IPS-NIHi7 (cell line): ENCODE measurements at regions not wholly inside any gene's neighbourhood (a gene's known extent, or its start where the extent isn't known, plus 50 kb on each side); places are given as distances from the start of the nearest gene placed in this dataset.
"Not testable (repeated sequence)": the region's sequence is repeated elsewhere in the genome, so short reads cannot be mapped to it uniquely, and the experiment has no call there.

ENCODE experiments used
- DNase-seq: peaks from one replicate; pipeline ENCODE4 v3.0.0; 2012; ENCODE audit warnings: mixed read lengths; ENCODE audit errors: extremely low spot score

DNA sequence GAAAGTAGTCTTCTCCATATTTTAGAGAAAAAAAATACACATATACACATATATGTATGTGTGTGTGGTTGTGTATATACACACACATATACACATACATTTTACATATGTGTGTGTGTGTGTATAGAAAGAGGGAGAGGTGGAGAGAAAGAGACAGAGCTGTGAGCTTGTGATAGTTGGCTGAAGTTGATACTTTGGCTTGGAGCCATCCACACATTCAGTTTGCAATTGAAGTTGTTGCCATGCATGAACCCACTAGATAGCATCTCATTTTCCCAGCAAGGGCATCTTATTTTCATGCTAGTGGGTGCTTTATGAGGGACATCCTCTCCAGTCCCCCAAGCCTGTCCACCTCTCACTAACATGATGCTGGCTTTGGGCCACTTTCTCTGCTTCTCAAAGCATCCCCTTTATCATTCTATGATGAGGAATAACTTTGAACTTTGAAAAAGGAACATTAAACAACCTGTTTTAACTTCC lies 228.6 kb downstream of the ZNF621 start:
- no peak for DNase-seq

DNA sequence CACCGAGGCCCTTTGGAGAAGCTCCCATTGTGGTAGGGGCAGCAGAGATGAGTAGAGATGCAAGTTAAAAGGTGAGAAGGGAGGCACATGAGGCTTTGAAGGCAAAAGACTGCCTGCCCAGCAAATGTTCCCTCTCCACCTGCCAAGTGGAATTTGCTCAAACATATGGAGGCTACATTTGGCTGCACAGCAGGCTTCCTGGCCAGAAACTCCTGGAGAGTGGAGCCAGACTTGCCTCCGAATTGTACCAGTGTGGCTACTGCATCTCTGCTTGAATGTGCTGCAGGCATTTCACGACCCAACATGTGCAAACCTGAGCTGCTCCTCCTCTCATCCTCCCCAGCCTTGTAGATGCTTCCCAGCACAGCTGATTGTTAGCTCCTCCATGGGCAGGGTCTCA lies 229.2 kb downstream of the ZNF621 start:
- no peak for DNase-seq

DNA sequence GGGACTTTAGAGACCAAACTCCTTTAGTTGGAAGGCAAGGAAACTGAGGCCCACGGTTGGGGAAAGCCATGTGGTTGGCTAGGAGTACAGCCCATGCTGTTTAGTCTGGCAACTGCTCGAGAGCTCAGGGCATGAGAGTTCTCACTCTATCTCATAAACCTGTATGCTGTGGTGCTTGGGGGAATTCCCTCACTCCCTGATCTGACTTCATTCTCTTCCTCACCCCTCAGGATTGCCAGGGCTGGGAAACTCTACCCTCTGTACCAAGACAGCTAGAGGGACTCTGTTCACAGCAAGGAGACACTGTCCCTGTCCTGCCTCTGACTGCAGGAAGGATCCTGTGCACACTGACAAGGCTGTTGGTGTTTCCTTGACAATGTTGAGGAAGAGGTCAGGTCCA lies 230.2 kb downstream of the ZNF621 start:
- DNase-seq, result no peak

DNA sequence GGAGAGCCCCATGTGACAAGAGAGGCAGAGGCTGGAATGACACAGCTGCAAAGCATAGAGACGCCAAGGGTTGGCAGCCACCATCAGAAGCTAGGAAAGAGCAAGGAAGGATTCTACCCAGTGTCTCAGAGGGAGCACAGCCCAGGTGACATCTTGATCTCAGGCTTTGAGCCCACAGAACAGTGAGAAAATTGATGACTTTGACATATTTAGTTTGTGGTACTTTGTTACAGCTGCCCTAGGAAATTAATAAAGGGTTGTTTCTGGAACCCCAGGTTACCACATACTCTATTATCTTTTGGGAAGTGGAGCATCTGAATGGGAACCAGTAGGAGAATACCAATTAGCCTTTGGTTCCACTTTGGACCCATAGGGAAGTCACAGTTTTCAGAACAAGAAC lies 231.7 kb downstream of the ZNF621 start:
- no peak for DNase-seq

DNA sequence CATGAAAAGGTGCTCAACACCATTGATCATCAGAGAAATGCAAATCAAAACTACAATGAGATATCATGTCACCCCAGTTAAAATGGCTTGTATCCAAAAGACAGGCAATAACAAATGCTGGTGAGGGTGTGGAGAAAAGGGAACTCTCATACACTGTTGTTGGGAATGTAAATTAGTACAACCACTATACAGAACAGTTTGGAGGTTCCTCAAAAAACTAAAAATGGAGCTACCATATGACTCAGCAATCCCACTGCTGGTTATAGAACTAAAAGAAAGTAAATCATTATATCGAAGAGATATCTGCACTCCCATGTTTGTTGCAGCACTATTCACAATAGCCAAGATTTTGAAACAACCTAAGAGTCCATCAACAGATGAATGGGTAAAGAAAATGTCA lies 238.0 kb downstream of the ZNF621 start:
- DNase-seq, result not testable (repeated sequence)

DNA sequence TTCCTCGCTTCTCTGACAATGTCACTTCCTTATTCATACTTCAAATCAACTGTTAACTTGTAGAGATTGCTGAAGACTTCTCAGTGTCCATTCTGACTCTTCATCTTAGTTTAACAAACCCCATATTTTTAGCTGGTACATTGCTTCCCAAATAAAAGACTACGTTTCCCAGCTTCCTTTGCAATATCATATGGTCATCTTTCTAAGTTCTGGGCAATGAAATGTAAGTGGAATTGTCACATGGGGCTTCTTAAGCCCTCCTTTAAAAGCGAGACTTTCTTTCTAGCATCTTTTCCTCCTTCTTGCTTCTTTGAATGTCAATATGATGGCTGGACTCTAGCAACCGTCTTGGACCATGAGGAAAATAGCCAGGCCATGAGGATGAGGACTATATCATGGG lies 239.0 kb downstream of the ZNF621 start:
- DNase-seq, result no peak

DNA sequence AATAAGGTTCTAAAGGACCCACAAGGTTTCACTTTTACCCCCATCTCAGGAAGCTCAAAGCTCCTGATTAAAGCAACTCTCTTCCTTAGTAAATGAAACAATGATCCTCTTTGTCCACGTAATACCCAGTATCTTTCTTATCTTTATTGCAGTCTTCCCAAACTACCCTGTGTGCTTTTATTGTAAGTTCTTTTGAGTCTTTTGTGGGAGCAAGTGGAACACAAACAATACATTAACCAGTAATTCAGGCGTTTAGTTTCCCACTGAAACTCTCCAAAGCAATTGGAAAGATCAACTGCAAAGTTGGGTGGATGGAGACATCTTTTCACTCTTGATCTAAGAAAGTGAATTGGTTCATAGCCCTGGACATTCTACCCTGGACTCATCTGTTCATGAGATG lies 240.0 kb downstream of the ZNF621 start:
- DNase-seq, result no peak

DNA sequence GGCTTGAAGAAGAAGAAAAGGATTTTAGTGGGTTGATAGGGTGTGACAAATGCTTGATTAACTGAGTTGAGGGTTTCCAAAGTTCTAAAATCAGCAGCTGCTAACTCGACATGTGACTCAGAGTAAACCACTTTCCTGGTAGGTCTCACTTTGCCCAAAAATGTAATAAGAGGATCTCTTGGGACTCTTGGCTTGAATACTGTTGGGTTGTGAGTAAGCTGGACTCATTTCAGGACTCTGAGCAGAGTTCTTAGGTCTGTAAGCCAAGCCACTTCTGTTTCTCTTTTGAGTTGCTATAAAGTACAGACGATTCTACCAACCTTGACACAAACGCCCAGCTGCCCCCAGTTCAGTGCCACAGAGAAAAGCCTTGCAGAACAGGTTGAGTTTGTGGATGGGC lies 241.1 kb downstream of the ZNF621 start:
- DNase-seq, result no peak

DNA sequence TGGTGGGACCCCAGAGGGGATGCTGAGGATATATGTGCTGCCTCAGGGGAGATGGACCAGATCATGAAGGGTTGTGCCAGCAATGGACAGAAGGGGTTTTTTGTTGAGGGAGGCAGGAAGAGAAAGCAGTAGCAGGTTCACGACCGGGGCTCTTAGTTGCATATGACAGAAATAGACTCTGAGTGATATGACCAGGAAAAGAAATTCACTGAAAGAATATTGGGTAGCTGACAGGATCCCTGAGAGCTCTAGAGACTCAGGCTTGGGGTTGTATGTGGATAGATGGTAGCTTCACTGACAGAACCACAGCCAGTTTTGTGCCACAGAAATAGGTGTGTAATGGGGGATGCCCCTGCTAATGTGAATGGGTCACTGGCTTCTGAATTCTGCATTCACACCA lies 241.6 kb downstream of the ZNF621 start:
- DNase-seq, result no peak

DNA sequence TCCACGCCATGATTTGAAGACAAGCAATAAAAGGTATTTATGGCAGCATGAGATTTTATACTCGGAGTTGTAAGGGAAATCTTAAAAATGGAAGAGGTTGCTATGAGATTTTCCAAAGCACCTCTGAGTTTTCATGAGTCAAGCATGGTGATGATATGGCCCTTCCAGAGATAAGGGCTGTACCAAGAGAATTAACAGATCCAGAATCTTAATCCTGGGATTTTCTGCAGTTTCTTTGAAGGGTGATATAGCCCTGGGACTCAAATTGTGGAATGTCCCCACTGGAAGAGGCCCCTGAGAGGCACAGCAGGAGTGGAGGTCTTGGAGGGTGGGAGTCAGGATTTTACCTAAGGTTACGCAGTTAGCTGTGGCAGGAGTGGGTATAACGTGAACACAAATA lies 243.3 kb downstream of the ZNF621 start:
- no peak for DNase-seq

DNA sequence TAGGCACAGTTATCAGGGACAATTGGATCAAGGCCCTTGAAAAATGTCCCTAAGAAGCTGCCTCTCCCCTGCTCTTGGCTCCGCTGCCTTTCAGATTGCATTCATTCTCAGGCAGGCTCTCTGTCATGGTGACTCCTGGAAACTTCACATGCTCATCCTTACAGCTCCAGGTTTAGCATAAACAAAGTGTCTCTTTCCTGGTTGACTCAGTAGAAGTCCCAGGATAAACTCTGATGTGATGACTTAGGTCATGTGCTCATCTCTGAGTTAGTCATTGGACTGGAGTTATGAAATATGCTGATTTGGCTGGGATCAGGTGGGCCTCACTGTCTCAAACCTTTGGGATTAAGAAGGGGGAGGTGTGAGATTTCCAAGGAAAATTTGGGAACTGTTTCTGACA lies 243.8 kb downstream of the ZNF621 start:
- no peak for DNase-seq

DNA sequence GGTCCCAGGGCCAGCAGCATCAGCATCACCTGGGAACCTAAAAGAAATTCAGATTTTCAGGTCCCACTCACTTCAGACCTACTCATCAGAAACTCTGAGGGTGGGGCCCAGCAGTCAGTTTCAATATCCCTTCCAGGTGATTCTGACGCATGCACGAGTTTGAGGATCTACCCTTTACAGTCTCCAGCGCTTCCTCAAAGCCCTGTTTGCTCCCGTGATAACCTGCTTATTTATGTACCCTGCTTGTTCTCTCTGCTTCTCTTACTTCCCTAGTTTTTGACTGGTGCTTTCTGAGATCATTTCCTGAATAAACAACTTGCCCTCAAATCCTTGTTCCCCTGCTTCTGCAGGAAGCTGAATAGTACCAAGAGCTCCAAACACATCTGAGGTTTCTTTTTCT lies 245.3 kb downstream of the ZNF621 start:
- no peak for DNase-seq

DNA sequence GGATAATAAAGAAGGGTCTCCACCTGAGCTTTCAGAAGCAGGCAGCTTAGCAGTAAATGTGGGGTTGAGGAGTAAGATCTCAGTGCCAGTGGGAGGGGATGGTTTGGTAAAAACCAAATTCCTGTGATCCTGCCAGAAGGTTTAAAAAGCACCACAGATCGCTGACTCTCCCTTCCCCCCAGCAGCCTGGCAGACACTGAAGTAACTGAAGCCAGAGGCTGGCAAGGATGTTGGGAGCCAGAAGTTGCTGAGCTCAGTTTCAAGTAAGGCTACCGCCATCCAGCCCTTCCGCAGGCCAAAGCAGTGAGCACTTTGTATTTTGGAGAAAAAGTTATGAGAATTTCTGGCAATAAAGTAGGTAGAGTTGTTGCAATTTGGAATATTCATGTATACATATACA lies 246.4 kb downstream of the ZNF621 start:
- DNase-seq, result no peak

DNA sequence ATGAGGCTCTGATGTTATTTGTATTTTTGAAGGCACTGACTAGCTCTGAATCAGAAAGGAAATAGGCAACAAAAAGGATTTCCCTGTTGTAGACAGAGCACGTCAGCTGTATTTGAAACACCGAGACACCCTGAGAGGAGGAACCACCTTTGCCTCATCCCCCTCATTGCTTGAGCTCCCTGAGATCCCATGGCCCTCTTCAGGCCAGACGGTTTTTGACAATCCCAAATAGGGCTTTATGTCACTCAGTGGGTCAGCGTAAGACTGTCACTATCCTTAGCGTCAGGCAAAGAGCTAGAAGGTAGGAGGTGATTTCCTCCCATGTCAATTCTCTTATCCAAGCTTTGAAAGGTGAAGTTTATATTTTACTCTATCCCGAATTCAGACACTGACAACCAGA lies 254.3 kb downstream of the ZNF621 start:
- DNase-seq, result peak; percentile 35

DNA sequence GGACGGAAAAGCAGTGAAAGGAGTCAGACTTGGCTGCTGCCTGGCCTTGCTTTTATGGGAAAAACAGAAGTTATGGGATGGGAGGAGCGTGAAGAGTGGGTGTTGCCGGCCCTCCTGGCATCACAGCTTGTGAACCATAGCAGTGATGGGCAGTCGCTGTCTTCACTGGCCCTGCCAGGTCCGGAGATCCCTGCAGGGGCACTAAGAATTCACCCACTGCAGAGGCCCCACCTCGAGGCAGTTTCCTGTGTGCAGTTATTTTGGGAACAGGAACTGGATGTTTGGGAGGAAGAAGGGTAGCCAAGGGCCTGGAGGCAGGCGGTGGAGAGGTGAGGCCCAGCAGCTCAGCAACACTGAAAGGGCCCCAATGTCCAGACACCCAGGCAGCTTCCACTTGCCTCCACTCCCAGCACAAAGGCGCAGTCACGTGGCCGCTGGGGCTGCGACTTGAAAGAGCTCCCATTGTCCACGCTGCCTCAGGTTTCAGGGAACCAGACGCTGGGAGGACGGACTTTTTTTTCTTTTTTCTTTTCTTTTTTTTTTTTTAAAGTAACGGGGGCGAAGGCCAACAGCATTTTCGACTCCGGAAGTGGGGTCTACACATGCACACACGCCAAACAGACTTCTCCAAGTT lies 255.6 kb downstream of the ZNF621 start:
- DNase-seq, result no peak

DNA sequence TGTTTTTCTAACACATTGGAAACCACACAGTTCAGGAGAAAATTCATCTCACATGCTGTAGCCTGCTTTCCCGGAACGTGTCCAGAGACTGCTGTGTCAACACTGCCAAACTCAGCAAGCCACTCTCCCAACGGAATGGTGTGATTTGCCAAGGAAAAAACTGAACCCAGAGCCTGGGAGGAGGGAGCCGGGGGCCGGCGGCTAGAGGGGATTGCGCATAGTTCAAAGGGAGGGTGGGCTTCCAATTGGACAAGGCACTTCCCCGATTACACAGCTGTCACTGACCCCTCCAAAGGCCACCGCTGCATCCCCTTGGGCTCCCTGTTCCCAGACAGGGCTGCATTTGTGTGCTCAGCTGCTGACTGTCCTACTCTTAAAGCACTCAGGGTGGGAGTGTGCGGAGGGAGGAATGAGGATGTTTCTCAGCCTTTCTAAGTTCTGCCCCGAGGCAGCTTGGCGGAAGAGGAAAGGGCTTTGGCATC lies 256.2 kb downstream of the ZNF621 start:
- DNase-seq, result no peak

DNA sequence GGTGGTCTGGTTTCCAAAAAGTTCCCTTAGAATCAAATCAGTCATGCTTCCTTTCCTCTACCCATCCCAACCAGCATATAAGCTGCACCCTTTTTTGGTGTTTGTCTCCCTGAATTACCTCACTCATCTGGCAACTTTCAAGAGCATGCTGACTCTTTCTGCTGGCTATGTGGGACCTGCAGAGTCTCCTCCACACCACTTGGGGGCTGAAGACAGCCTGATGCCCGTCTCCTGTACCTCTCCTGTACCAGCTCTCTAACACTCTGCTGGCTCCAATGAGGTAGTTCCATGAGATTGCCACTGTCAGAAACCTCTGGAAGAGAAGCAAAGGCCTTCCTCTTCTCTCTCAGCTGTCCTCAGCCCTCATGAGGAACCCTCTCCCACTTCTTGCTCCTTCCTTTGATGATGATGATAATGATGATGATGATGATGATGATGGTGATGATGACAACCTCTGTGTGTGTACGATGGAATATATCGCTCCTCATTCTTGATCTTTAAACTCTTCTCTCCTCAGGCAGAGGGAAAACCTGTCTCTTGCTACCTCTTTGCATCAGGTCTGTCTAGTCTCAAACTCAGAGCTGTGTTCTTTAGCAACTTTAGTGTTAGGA lies 257.5 kb downstream of the ZNF621 start:
- DNase-seq, result peak; percentile 33

DNA sequence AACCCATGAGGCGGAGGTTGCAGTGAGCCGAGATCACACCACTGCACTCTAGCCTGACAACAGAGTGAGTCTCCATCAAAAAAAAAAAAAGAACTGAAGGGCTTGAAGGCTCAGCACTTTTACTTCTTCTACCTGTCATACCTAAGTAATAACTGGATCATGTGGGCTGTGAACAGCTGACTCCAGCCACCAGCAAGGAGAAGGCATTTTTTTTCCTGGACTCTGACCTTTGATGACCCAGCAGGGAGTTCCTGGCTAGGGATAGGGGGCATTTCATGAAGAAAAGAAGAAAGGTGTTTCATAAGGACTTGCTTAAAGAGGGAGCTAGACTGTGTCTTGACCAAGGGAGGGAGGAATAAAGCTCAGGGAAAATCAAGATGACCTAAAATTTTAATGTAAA lies 266.0 kb downstream of the ZNF621 start:
- no peak for DNase-seq

DNA sequence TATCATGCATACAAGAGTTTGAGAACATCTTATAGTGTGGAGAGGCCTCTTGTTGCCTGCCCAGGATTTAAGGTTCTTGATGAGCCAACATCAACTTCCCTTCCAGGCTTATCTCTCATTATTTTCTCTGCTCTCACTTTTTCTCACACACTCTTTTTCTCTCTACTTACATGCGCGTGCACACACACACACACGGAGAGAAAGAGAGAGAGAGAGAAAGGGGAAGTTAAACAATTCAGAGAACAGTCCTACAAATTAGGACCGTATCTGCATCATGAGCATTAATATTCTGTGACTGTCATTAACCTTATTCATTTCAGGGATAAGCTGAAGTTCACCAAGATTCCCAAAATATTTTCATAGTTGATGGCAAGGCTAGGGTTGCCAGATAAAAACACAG lies 269.0 kb downstream of the ZNF621 start:
- DNase-seq, result no peak

DNA sequence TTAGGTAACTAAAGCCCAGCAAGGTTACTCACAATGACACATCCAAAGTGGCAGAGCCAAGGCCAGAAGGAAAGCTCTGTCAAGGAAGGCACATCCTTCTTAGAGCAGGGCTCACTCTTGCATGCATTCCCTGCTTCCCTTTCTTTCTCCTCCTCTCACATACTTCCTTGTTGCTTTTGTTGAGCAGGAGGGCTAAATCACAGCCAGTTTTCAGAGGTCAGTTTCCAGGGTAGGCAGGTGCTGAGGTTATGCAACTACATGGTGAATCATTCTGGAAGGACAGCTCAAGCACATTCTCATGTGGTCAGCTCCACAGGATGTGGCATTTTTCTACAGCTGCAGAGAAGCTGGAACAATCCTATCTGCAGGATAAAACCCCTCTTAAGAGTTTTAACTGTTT lies 275.6 kb downstream of the ZNF621 start:
- peak; percentile 40 for DNase-seq

DNA sequence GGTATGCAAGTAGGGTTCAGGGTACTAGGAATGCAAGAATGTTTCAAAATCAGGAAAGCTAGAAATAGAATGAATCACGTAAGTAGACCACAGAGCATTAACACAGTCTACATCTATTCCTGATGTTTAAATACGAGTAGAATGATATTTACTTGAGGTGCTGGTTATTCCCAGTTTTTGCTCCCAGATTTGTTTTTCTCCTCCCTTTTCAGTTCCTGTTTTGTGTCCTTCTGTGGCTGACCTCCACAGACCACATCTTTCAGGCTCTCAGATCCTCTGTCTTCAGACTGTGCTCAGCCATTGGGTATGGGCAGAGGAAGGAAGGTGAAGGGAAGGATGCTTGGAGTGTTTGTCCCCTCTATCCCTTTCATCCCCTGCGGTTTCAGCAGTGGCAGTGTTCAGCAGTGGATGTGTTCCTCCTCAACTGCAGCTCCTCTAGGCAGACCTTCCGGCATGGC lies 276.6 kb downstream of the ZNF621 start:
- no peak for DNase-seq

DNA sequence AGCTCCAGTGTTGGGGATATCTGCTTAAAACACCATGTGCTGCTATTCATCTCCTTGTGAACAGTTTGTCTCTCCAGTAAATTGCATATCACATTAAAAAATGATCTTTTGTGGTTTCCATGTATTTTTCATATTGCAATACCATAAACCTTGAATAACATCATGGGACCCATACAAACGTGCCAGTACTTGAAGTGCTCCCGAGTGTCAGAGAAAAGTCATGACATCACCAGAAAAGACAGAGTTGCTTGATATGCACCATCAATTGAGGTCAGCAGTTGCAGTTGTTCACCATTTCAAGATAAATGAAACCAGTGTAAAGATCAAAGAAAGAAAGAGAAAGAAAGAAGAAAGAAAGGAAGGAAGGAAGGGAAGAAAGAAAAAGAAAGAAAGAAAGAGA lies 278.6 kb downstream of the ZNF621 start:
- no peak for DNase-seq

DNA sequence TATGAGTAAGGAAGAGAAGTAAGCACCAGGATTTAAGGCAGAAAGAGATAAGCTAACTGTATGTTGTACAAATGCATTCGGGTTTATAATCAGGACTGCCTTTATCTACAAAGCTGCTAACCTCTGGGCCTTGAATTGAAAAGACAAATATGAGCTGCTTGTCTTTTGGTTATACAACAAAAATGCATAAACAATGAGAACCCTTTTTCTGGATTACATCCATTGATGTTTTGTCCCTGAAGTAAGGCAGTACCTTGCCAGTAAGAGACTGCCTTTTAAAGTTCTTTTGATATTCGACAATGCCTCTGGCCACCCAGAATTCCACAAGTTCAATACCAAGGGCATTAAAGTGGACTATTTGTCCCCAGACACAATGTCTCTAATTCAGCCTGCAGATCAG lies 280.7 kb downstream of the ZNF621 start:
- no peak for DNase-seq

DNA sequence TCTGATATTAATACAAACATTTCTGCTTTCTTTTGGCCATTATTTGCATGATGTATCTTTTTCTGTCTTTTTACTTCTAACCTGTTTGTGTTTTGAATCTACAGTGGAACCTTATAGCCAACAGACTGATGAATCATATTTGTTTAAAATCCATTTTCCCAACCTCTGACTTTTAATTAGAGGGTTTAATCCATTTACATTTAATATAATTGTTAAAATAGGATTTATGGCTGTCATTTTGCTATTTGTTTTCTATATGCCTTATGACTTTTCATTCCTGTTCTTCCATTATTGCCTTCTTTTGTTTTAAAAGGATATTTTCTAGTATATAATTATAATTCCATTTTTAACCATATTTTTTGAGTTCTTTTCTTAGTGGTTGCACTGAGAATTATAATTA lies 286.1 kb downstream of the ZNF621 start:
- DNase-seq, result no peak
